Kidney tubule cell (primary cell): ENCODE measurements at regions not wholly inside any gene's neighbourhood (a gene's known extent, or its start where the extent isn't known, plus 50 kb on each side); places are given as distances from the start of the nearest gene placed in this dataset.

Source experiments
- DNase-seq: peaks from one replicate; pipeline ENCODE4 v3.0.0-alpha.2; 2018; ENCODE audit warnings: low spot score

DNA sequence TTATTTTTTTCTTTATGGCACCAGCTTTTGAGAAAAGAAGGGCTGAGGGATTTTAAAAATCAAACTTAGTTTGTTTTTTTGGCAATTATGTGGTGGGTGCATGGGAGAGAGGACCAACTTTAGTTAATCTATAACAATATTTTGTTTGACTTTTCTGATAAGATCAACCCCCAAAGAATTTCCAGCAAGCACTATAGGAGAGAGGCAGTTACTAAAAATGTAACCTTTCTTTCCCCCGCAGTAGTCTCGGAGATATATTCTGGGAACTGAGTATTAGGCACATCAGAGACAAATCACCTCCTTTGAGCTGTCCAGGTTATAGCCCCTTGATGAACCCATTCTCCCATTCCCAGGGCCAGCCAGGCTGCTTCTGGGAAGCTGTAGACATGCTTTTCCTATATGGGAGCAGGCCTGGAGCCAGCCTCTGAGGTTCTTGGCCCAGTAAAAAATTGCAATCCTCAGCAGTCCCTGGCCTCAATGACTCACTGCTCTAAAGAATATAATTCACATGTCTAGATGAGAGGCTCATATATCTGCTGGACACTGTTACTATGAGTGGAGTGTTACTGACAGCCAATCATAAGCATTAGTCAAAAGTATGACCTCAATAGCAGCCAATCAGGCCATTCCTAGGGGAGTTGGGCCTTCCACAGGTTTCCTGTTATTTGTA lies 138.3 kb upstream of the AGBL1 start:
- peak; percentile 24 for DNase-seq

DNA sequence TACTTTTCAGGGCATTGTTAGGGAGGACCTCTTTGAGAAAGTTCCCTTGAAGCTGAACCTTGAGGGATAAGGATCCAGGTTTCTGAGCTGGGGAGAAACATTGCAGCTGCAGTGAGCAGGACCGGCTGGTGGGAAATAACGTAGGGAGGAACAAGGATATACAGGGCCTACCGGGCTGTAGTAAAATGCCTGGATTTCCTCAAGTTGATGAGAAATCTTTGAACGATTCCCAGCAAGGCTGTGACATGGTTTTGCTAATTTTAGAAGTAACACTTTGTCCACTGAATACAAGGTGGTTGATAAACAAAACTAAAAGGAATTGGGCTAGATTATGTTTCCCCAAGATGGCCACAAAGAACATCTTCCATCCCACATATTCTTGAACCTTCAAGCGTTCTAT lies 137.0 kb upstream of the AGBL1 start:
- no peak for DNase-seq

DNA sequence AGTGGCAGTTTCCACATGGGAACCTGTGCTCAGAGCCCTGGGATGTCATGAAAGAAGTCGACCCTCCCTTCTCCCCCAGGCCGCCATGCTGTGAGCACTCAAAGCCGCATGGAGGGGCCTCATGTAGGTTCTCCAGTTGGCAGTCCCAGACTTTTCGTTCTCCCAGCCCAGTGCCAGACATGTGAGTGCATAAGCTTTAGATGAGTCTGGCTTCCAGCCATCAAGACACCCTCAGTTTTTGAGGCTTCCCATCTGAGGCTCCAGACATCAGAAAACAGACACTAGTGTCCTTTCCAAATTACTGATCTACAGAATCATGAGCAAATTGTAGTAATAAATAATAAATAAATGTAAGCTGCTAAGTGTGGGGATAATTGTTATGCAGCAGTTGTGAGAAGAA lies 136.5 kb upstream of the AGBL1 start:
- DNase-seq: no peak

DNA sequence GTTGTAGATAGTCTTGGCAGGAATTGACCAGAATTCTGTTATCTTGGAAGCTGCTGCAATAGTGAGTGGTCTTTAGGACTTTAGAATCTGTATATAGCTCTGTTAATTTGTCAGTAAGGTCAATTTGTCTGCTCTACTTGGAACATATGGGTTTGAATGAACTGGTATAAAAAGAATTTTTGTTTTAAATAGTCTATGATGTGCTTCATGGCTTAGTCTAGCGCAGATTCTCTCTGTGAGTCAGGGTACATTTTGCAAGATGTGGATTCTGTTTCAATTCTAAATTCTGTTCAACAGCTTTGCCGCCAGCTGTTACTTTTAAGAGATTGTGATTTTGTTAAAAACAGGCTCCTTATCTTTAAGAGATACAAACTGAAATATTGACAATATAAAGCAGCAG lies 135.9 kb upstream of the AGBL1 start:
- no peak for DNase-seq

DNA sequence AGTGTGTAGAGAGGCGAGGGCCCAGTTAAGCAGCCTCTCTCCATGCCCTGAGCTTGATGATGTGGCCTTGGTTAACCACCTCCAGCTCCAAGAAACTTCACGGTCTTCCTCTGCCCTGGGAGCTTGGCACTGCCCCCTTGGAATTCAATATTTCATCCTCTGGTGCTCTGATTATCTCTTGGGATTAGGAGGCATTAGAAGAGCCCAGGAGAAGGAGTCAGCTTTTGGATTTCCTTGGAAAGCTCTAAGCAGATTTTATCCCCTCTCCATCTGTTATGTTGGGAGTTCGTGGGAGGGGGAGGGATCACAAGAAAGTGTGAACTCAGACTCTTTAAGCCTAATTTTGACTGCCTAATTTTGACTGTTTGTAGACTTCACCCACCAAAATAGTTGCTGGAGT lies 132.7 kb upstream of the AGBL1 start:
- no peak for DNase-seq

DNA sequence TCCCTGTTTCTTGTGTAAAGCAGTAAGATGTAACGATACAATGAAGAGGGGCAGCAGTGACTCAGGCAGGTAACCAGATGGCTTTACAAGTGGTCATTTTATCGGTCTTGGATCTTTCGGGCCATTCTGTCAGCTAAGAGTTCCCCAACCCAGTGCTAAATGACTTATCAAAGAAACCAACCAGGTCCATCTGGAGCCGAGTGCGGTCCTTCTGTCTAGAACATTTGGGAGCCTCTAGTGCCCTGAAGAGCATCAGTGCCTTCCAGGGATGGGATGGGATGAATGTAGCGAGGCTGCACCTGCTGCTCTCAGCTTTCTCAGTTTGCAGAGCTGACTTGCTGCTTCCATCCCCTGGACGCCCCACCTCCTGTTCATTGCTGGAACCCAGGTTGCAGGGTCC lies 131.7 kb upstream of the AGBL1 start:
- no peak for DNase-seq

DNA sequence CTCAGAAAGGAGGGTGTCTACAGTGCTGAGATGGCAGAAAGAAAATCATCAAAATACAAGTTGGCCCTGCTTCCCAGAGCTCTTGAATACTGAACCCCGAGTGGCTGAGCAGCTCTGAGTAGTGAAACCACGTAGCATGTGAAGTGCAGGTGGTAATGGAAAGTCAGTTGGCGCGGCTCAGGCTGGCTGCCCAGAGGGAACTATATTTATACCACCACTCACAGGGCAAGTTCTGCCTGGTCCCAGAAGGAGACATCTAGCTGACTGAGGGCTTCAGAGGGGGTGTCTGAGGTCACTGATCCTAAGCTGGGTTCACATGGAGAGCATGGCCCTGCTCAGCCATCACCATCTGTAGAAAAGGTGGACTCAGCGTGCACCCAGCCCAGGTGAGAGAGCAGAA lies 129.6 kb upstream of the AGBL1 start:
- no peak for DNase-seq

DNA sequence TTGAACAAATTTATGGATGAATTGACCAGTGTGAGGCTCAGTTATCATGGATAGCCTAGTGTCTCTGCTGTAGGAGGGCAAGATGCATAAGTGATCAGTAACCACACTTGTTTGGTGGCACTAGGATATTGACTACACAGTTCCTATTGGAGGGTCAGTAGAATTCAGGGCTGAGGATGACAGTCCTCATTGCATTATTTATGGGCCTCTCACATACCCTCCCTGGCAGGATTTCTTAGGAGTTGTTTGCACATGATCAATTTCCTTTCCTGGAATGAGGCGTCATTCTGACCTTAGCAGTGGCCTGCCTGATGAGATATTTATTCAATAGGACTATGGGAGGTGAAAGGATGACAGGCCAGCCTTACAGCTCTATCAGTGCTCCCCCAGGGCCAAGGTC lies 125.1 kb upstream of the AGBL1 start:
- DNase-seq: no peak

DNA sequence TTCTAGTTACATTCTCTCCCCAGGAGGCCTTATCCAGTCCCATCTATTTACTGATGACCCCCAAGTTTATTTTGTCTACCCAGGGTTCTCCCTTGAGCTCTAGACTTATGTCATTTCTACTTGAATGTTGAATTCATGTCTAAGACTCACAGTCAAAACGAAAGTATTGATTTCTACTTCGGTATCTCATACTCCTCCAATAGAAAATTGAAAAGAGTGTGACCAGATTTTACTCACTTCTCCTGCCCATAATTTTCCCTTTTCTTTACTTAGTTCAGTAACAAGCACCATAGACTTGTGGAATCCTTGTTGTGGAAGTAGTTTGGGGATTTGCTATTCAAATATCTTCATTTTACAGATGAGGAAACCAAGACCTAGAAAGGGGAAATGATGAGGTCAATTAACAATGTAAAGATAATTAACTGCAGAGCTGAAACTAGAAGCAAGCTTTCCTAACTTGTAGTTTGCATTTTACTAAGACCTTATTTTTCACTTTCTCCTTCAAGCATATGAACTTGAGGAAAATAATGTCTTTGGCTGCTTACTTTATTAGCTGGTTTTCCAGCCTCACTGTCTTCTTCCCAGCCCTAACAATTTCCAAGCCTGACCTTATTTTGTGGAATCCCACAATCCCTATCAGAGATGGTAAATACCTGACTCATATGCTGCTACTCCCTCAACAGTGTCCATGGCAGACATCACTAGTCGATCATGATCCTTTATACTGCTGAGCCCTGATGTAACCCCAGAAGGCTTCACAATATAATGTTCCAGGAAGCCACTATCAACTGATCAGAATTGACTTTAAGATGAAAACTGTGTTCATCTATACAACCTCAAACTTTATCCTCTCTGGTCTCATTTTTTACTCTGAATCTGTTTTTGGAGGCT lies 123.9 kb upstream of the AGBL1 start:
- no peak for DNase-seq

DNA sequence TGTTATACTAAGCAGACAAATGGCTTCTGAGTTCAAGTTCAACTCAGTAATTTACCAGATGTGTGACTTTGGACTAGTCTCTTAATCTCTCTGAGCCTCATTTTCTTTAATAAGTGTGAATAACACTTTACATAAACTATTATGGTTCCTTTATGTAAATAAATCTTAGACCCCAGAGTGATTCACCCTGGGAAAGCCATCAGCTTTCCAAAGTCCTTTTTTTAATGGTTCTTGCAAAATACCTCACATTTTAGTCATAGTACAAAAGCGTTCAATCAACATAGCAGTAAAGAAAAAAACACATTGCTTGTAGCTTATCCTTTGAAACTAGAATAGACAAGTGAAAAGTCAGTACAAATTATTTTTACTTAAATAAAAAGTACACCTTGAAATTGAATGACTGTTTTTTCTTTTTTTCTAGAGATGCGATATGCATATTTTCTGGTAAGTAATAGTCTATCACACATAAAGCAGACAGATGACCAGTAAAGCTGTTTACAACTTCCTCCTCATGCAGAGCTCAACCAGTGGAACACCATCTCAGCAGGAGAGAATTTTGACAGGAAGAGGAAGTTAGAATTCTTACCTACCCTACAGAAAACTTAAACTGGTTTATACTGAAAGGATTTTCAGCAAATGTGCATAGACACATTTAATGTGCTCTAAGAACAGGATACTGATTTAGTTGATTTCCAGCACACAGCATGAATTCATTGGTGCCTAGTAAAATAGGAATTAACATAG lies 123.0 kb upstream of the AGBL1 start:
- no peak for DNase-seq

DNA sequence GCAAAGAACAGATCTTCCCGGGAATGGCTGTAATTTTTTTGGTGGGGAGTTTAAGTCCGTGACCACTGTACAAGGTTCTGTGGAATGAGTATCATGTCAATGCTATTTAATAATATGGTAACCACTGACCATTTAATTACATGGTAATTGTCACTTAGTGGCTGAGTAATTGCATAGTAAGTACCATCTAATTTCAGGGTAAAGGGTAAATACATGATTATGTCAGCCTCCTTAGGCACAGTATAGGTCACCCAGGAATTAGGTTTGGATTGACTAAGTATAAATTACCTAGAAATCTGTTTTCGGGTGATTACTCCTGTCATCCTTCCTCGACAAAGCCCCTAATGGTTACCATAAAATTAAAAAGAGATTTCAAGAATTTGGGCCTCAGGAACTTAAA lies 120.1 kb upstream of the AGBL1 start:
- no peak for DNase-seq

DNA sequence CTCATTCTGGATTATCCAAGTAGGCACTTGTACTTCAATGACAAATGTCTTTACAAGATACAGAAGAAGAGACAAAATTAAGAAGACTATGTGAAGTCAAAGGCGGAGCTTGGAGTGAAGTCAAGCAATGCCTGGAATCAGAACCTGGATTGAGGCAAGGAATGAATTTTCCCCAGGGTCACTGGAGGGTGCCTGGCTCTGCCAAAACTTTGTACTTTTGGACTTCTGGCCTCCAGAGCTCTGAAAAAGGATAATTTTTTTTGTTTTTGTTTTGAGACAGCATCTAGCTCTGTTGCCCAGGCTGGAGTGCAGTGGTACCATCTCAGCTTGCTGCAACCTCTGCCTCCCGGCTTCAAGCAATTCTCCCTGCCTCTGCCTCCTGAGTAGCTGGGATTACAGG lies 119.3 kb upstream of the AGBL1 start:
- no peak for DNase-seq

DNA sequence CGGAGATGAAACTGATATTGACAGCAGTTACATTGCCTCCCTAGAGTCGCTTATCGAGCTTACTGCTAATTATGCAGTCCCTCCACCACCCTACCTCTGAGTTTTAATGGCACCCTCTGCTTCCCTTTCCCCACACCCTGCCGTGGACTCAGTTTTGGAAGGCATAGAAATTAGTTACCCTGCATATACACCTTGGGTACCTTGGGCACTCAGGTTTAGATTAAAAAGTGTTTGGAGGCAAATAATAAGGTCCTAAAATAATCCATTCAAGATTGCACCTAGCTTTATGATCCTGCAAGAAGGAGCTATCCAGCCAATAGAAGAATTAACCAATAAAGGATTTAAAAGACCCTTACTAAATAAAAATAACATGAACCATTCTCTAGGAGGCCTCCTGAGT lies 117.8 kb upstream of the AGBL1 start:
- no peak for DNase-seq

DNA sequence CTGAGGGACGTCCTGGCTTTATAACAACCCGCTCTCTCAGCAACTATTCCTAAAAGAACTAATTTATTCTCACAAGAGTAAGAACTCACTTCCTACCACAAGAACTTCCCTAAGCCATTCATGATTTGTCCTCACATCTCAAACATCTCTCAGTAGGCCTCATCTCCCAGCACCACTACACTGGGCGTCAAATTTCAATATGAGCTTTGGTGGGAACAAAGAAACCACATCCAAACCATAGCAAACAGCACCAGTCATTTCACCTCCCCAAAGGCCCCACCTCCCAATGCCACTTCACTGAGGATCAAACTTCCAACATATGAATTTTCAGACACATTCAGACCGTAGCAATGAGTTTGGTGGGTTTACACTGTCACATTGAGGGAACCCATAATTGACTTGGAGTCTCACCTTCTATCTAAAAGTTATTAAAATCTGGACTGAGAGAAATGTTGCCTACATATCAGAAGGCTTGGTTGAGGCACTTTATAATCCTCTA lies 116.4 kb upstream of the AGBL1 start:
- DNase-seq: no peak

DNA sequence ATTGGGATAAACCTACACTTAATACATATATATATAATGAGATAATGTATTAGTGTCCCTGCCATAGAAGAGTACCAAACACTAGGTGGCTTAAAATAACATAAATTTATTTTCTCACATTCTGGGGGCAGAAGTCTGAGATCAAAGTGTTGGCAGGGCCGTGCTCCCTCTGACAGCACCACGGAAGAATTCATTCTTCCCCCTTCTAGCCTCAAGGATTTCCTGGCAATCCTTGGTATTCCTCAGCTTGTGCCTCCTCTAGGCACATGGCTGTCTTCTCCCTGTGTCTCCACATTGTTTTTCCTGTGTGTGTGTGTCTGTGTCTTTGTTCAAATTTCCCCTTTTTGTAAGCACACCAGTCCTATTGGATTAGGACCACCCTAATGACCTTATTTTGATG lies 115.2 kb upstream of the AGBL1 start:
- DNase-seq: no peak

DNA sequence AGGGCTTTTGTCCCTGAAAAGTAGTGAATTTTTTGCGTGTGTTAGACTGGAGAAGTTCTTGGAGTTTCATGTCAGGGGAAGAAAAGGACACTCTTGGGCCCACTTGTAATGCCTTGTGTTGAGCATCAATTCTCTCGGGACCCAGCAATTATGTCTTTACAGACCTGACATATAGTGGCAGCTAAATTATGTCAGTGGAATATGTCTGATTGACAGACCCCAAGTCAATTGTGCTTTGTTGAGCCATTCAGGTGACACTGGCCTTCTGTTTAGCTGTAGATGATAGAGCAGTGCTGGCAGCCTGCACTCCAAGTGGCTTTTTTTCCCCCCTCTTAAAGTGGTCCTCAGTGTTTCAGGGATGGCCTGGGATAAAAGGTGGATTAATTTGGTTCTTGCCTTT lies 112.1 kb upstream of the AGBL1 start:
- no peak for DNase-seq

DNA sequence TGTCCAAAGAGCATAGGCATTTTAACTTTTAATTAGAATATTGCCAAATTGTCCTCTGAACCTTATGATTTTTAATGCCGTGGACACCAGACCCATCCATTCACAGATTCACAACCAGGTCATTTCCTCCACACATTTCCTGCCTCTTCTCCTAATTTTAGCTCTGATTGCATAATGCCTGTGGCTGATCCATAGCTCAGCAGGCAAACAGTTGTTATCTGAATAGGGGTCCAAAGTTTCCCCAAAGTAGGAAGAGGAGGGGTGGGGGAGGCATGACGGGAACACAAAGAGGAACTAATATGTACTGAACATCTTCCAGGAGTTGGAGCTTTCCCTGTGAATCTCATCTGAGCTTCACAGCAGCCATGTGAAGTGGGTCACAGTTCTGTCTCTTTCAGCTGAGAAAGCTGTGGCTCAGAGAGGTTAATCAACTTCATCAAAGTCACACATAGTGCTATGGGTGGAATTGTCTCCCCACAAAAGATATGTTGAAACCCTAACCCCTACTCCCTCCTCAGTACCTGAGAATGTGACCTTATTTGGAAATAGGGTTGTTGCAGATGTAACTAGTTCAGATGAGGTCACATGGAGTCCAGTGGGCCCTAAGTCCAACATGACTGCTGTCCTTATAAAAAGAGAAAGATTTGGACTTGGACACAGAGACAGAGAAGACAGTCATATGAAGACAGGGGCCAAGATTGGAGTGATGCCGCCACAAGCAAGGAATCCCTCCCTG lies 106.7 kb upstream of the AGBL1 start:
- DNase-seq: no peak

DNA sequence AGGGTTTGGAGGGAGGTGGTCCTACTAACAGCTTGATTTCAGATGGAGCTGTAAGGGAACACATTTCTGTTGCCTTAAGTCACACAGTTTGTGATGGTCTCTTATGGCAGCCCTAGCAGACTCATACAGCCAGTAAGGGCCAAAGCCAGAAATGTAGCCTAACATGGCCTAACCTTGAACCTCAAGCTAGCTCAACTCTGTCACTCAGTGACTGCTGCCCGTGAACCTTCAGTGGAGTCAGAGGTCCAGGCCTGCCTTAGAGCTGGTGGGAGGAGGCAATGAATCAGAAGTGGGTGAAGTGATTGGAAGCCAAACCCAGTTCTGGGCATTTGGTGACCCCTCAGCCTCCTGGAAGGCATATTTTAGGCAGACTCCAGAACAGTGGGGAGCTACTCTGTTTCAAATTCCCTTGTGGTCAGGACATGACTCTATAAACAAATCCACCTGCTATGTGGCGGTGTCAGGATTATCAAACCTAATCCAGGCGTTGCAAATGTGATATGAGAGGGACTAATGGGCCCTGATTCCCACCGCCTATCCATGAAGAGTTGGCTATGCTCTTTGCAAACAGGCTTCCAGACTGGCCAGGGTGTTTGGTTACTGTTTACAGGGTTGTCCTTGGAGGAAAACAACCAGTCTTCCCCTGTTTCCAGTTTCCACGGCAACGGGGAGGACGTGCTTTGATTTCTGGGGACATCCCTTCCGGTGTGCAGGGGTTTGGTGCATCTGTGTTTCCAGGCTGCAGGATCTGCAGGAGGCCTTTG lies 105.9 kb upstream of the AGBL1 start:
- no peak for DNase-seq

DNA sequence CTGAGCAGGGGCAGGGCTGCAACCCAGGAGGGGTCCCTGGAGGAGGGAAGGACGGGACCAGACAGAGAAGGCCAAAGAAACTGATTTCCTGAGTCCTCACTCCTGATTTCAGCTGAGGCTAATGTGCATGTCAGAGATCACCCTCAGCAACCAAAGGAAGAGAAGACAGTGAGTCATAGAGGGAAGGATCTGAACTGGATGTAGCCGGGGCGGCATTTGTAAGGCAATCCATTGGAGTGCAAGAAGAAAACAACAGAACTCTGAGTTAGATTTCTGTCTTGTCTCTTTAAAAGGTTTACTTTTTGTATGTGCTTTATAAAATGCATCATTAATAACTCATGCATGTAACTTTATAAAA lies 105.3 kb upstream of the AGBL1 start:
- no peak for DNase-seq

DNA sequence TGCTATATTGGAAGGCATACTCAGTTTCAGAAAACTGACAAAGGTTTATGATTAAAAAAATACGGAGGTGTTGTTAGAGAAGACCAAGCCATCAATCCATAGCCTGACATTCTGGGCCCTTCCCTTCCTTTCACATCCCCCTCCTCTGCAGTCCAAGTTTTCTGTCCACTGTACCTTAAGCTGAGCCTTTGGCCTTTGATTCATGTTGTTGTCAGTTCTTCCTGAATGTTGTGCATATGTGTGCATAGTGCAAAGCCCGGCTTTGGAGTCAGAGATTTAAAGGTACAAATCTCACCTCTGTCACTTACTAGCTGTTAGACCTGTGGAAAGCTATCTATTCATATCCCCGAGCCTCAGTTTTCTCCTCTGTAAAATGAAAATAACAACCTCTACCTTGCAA lies 104.9 kb upstream of the AGBL1 start:
- no peak for DNase-seq

DNA sequence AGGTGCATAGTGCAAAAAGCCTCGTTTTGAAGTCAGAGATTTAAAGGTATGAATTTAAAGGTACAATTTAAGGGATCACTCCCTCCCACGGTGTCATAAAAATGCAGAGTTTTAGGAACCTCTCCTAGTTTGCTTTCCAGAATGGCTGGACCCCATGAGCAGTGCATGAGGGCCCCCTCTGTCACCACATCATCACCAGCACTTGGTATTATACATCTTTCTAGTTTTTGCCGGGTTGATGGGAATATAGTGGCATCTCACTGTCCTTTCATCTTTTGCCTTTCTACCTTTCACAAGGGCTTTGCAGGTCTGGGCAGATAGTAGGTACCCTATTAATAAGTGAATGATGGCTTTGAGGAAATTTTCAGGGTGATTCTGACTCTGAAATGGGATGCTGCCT lies 103.6 kb upstream of the AGBL1 start:
- no peak for DNase-seq

DNA sequence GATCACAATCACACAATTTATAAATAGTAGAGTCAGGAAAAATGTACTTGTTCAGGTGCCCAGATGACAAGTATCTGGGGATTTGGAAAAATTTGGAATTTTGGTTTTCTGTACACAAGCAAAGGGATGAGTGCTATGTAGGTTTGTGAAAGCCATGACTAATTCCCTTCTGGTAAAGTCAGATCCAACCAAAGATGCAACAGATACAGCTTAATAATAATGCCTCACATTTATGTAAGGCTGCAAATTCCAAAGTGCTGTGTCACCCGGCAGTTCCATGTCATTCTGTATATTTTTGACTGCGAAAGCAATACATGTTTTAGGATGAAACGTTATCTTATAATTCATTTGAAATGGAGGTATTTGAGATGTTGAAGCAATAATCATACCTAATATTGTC lies 102.7 kb upstream of the AGBL1 start:
- no peak for DNase-seq
